CD4-positive, alpha-beta T cell treated with Interleukin-17A for 4 hours (primary cell): ENCODE measurements at regions not wholly inside any gene's neighbourhood (a gene's known extent, or its start where the extent isn't known, plus 50 kb on each side); places are given as distances from the start of the nearest gene placed in this dataset.
"Not testable (repeated sequence)": the region's sequence is repeated elsewhere in the genome, so short reads cannot be mapped to it uniquely, and the experiment has no call there.

Experiments used
- DNase-seq: peaks from one replicate; pipeline ENCODE4 v3.0.0-alpha.2; 2020; ENCODE audit warnings: mixed read lengths

- DNase-seq: no peak
Measured at GRCh38 chr7:10346032-10346431, 627.6 kb upstream of the PHF14 start.

- DNase-seq: no peak
Measured at GRCh38 chr7:10355816-10356215, 617.9 kb upstream of the PHF14 start.

DNA sequence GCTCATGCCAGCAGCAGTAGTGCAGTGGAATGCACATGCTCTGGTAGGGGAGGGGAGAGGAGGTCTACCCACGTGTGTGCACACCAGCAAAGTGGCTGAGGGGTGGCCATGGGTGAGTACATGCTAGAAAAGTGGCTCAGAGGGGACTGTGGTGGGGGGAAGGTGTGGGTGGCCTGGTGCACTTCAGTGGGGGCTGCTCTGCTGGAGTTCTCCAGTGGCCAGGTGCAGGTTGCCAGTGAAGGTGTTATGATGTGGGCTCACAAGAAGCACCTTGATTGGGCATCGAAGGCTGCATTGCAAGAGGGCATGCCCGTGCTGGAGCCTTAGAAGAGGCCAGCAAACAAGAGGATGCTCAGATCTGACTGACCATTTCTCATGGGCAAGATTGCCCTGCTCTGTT is 613.6 kb upstream of the PHF14 start:
- DNase-seq: no peak

DNA sequence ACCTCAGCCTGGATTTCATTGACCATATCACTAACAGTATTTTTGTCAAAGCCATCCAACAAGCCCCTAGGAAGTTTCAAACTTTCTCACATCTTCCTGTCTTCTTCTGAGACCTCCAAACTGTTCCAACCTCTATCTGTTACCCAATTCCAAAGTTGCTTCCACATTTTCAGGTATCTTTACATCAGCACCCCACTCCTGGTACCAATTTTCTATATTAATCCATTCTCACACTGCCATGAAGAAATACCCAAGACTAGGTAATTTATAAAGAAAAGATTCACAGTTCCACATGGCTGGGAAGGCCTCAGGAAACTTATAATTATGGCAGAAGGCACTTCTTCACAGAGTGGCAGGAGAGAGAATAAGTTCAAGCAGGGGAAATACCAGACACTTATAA is 571.9 kb upstream of the PHF14 start:
- DNase-seq: no peak

DNA sequence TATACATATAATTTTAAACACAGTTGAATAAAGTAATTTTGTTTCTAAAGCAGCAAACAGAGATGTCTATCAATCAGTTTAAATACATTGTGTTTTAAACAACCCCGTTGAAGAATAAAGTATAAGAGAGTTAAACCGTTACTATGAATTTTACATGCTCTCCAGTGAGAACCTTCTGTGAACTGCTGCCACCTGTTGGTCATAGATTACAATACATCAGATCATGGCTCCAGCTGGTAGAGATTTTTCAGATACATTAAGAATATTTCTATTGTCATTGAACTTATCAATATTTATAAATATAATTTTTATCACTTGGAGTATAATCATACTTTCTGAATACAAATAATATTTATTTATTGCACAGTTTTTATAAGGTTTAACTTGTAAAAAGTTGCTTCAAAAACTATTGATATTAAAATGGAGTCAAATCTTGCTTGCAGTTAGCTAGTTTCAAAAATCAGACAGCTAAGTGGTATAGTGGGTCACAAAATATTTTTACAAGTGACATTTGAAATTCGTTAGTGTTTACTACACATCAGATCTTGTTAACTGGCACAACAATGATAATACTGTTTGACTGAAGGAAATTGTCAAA is 561.2 kb upstream of the PHF14 start:
- DNase-seq: no peak

DNA sequence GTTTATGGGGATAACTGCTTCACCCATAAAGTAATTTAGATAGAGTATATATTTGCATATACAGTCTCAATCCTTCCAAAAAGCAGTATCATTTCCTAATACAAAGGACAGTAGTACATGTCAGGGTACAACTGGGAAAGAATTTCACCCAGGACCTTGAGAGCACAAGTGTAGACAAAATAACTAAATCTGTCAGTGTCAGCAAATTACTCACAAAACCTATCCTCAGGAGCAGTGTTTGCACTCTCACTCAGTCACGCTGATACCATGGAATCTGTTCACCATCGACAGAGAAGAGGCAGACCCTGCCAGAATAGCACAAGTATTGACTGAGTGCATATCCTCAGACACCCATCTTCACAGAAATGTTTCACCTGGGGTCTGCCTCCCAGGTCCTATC is 554.7 kb upstream of the PHF14 start:
- no peak for DNase-seq

- no peak for DNase-seq
Measured at GRCh38 chr7:10429031-10429430, 544.6 kb upstream of the PHF14 start.

DNA sequence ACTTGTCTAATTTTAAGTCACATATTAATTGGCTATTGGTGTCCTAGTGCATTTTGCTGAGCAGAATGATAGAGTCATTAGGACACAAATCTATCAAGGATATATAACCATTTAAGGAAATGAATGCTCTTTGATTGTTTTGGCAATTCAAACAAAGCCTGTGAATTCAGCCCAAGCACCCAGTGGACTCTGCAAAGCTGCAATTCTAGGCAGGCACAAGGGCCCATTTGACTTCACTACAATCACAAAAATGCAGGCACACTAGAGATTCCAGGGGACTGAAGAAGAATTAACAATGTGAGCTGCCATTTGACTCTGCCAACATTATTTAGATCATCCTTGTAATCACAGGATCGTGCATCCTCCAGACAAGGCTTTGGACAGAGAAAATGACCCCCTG is 544.2 kb upstream of the PHF14 start:
- no peak for DNase-seq

DNA sequence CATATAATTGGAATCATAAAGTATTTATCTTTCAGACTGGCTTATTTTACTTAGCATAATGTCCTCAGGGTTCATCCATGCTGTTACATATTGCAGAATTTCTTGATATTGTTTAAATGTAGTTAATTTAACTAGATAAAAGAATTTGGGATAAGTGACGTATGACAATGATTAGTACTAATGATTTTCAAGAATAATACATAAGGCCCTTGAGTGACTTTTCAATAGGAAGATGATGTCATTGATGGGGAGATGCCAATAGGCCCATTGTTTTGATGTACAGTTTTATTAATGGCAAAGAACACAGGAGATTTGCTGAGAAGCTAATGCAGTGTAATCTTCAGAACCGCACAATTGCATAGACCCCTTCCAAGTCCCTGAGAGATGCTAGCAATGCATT is 537.4 kb upstream of the PHF14 start:
- DNase-seq: no peak

DNA sequence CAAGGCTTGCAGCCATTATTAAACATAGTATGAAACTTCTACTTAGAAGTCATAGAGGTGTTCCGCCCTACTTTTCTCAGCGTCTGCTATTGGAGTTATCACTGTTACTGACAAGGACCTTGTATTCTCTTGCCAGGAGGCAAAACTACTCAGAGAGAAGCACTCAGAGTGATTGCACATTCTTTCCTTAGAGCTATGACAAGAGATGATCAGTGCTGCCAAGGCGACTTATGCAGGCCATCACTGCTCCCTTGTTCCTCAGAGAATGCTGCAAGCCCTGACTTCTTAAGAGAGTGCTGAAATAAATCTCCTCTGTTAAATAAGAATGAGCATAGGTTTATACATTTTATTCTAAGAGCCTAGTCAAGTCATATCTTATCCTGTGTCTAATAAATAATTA is 534.6 kb upstream of the PHF14 start:
- DNase-seq: no peak

- no peak for DNase-seq
Measured at GRCh38 chr7:10455936-10456335, 517.7 kb upstream of the PHF14 start.

GRCh38 chr7:10460474-10460873 is 513.2 kb upstream of the PHF14 start:
- no peak for DNase-seq

GRCh38 chr7:10463701-10464100 is 510.0 kb upstream of the PHF14 start:
- no peak for DNase-seq

DNA sequence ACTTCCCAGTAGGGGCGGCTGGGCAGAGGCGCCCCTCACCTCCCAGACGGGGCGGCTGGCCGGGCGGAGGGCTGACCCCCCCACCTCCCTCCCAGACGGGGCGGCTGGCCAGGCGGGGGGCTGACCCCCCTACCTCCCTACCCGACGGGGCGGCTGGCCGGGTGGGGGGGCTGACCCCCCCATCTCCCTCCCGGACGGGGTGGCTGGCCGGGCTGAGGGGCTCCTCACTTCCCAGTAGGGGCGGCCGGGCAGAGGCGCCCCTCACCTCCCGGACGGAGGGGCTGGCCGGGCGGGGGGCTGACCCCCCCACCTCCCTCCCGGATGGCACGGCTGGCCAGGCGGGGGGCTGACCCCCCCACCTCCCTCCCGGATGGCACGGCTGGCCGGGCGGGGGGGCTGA is 508.1 kb upstream of the PHF14 start:
- DNase-seq: not testable (repeated sequence)

GRCh38 chr7:10468908-10469307 is 504.8 kb upstream of the PHF14 start:
- no peak for DNase-seq

DNA sequence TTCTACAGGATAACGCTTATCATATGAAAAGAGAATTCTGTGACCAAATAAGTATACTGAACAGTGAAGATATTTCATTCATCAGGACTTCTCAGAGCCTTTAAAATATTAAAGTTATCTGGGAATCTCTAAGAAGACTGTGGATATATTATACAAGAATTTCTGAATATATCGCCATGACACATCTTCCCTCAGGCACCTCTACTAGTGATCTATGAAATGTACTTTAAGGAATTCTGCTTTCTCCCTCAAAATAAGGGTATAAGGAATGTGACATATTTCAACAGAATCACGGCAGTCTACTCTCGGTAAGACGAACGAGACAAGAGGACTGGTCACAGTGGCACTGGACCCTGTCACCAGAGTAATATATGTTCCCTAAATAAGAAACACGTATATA is 504.2 kb upstream of the PHF14 start:
- no peak for DNase-seq

DNA sequence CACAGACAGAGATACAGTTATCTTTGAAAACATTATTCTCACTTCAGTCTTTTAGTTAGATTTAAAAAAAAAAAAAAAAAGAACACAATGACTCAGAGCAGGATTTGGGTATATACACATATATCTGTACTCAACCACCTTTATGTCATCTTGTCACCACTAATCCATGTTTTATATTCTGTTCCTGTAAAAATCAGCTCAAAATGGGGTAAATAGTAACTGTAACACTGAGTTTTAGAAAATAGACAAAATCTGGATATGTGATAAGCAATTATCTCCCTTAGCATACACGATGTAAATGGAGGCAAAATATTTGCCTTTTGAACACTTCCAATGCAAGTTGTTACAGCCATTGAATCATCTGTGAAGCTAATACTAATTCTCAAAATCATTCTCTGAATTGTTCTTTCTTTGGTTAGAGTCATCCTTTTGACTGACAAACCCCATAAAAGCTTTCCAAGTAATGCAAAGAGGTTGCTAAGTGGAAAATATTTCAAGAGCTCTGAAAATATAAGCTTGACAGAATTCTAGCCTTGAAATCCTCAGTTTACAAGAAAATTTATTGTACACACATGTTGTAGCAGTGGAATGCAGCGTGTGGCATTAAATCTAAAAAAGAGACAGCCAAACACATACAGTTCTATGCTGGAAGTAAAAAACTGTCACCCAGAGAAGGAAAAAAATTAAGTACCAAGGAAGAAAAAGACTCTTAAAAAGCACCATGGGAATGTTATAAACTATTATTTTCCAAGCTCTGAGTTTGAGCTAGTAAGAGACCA is 502.2 kb upstream of the PHF14 start:
- no peak for DNase-seq

- DNase-seq: no peak
Measured at GRCh38 chr7:10472115-10472514, 501.6 kb upstream of the PHF14 start.

- DNase-seq: no peak
Measured at GRCh38 chr7:10473569-10473968, 500.1 kb upstream of the PHF14 start.

GRCh38 chr7:10474048-10474447 is 499.6 kb upstream of the PHF14 start:
- no peak for DNase-seq

DNA sequence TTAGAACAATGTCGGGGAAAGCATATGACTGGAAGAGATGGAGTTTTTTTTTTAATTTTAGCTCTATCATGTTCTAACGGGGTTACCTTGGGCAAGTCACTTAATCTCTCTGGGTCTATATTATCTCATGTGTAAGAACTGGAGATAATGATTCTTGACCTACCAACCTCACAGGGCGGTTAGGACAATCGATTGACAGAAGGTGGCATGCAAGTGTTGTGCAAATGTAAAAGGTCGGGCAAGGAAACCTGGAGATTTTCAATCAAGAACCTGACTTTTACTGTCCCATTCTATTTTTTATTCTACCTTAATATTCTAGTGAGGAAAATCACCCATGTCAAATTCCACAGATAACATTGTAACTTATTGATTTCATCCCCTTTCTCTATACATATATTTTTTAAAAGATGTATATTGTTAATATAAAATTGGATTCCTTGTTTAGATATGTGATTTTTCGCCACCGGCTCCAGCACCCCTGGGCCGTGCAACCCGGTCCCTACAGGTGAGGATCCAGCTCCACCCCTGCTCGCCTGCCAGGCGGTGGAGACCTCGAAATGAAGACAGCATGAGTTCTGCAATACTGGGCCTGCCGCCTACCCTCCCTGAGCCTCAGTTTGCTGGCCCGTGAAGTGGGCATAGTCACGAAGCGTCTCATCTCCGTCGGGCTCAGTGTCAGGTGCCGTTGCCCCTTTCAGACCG is 497.6 kb upstream of the PHF14 start:
- no peak for DNase-seq

DNA sequence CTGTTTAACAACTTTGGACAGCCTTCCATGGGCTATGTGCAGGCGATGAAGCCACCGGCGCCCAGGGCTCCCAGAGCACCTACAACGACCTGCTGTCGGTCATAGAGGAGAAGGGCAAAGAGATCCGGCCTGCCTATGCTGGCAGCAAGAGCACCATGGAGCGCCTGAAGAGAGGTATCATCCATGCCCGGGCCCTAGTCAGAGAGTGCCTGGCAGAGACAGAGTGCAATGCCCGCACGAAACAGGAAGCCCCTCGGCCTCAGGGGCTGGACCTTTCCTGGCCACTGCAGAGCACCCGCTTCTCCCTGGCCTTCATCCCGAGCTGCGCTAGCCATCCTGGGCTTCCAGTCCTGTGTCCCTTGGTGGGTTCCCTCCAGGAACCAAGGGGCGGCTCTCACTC is 497.0 kb upstream of the PHF14 start:
- DNase-seq: no peak

DNA sequence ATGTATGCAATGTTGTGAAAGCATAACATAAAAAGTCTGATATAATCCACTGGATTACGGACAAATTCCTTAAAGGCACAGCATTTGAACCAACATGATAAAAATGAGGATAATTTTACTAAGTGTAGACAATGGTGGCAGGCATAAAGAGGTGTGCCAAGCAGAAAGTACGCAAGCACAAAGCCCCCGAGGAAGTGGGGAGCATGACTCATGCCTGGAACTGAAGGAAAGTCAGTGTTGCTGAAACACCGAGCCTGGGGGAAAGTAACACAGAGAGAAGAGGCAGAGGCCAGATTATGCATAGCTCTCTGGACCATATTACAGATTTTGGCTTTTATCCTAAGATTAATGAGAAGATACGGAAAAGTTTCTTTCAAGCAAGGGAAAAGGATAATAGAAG is 490.0 kb upstream of the PHF14 start:
- DNase-seq: no peak

DNA sequence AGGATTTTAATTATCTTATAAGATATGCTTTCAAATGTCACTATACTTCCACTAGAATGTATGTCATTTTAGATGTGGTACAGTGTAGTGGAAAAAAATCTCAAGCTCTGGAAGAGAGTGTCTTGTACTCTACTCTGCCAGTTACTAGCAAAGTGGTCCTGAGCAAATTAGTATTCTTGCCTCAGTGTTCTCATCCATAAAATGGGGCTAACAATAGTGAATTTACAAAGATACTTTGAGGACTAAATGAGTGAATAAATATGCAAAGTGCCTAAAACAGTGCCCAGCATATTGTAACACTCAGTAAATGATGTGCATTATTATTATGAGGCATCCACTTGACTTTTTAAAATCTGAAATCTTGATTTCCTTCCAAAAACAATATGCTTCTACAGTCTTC is 488.9 kb upstream of the PHF14 start:
- no peak for DNase-seq
